ENCODE measurements at regions not wholly inside any gene's neighbourhood (a gene's known extent, or its start where the extent isn't known, plus 50 kb on each side); places are given as distances from the start of the nearest gene placed in this dataset.

DNA sequence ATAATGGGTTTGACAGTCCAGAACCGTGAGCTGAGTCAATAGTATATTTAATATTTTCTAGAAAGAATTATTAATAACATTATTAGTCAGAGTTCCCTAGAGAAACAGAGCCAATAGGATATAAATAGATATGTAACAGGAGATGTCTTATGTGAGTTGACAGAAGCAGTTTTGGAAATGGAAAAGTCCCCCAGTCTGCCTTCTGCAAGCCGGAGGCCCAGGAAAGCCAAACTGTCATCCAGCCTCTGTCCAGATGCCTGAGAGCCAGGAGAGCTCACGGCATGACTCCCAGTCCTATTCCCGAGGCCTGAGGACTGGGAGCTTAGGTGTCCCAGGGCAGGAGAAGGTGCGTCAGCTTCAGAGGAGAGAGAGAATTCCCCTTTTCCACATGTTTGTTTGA lies 286.4 kb upstream of the ADARB2 start:
- intact Hi-C loops (cut with micrococcal nuclease) = no loop called here
- Histone ChIP-seq H3K27ac (ENCODE audit: low read length) (no peak overlapping the region), H3F3A (ENCODE audit: low read length, unreplicated experiment) (no peaks in the 10 kb centered on the region), H3K4me3 (ENCODE audit: low read length) (no peak overlapping the region), H3K79me2 (ENCODE audit: low read length) (no peaks in the 10 kb centered on the region), H3K4me1 (ENCODE audit: insufficient read depth, low read length) (no peaks in the 10 kb centered on the region), H3K4me2 (ENCODE audit: low read length) (no peak overlapping the region), H3K36me3 (ENCODE audit: low read depth, low read length) (no peaks in the 10 kb centered on the region), H3K27me3 (ENCODE audit: low read length) (no peaks in the 10 kb centered on the region), H3K9me2 (replicated peaks; ENCODE audit: low read length) (no peaks in the 10 kb centered on the region), H4K20me1 (ENCODE audit: low read length) (no peaks in the 10 kb centered on the region), H3K9me3 (ENCODE audit: low read length) (no peaks in the 10 kb centered on the region), H2AFZ (ENCODE audit: low read length) (no peak overlapping the region), H3K9ac (ENCODE audit: low read length) (no peak overlapping the region)
- no TSS peak for BruUV-seq (replicated peaks)
- no peak for ATAC-seq
- ChIA-PET CTCF (no interaction called here), POLR2A (ENCODE audit: unreplicated experiment) (no interaction called here)
- TF ChIP-seq EZH2 (IDR thresholded peaks at IDR 0.05; ENCODE audit: low read length, unreplicated experiment) (no peak), EZH2phosphoT487 (IDR thresholded peaks at IDR 0.05; ENCODE audit: borderline replicate concordance, low read length) (no peak)
- TF ChIP-seq, protein P1, sequence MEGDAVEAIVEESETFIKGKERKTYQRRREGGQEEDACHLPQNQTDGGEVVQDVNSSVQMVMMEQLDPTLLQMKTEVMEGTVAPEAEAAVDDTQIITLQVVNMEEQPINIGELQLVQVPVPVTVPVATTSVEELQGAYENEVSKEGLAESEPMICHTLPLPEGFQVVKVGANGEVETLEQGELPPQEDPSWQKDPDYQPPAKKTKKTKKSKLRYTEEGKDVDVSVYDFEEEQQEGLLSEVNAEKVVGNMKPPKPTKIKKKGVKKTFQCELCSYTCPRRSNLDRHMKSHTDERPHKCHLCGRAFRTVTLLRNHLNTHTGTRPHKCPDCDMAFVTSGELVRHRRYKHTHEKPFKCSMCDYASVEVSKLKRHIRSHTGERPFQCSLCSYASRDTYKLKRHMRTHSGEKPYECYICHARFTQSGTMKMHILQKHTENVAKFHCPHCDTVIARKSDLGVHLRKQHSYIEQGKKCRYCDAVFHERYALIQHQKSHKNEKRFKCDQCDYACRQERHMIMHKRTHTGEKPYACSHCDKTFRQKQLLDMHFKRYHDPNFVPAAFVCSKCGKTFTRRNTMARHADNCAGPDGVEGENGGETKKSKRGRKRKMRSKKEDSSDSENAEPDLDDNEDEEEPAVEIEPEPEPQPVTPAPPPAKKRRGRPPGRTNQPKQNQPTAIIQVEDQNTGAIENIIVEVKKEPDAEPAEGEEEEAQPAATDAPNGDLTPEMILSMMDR (conservative IDR thresholded peaks at IDR 0.05; ENCODE audit: low read depth, low read length) = no peak
- DNase-seq = no peak

- H3K4me2 ChIP-seq (ENCODE audit: low read length) = no peak overlapping the region
- H3K9me2 ChIP-seq (replicated peaks; ENCODE audit: low read length) = no peaks in the 10 kb centered on the region
- no peaks in the 10 kb centered on the region for H3K27me3 ChIP-seq (ENCODE audit: low read length)
- no peaks in the 10 kb centered on the region for H3K9me3 ChIP-seq (ENCODE audit: low read length)
- H3K36me3 ChIP-seq (ENCODE audit: low read depth, low read length) = no peaks in the 10 kb centered on the region
- TF ChIP-seq EZH2 (IDR thresholded peaks at IDR 0.05; ENCODE audit: low read length, unreplicated experiment) = no peak
- TF ChIP-seq, protein P1 (conservative IDR thresholded peaks at IDR 0.05; ENCODE audit: low read depth, low read length) = no peak
- no peak for TF ChIP-seq EZH2phosphoT487 (IDR thresholded peaks at IDR 0.05; ENCODE audit: borderline replicate concordance, low read length)
- ATAC-seq (no peak), DNase-seq (no peak)
- H3F3A ChIP-seq (ENCODE audit: low read length, unreplicated experiment) = no peaks in the 10 kb centered on the region
- no peak overlapping the region for H3K4me3 ChIP-seq (ENCODE audit: low read length)
- CTCF ChIA-PET = no interaction called here
- H3K79me2 ChIP-seq (ENCODE audit: low read length) = no peaks in the 10 kb centered on the region
- H3K4me1 ChIP-seq (ENCODE audit: insufficient read depth, low read length) = no peaks in the 10 kb centered on the region
- POLR2A ChIA-PET (ENCODE audit: unreplicated experiment) = no interaction called here
- intact Hi-C loops (cut with micrococcal nuclease) = no loop called here
- no peak overlapping the region for H3K9ac ChIP-seq (ENCODE audit: low read length)
- BruUV-seq (replicated peaks) = no TSS peak
- H2AFZ ChIP-seq (ENCODE audit: low read length) = no peak overlapping the region
- H3K27ac ChIP-seq (ENCODE audit: low read length) = no peak overlapping the region
- no peaks in the 10 kb centered on the region for H4K20me1 ChIP-seq (ENCODE audit: low read length)
Observed at GRCh38 chr10:2022401-2022800, 285.1 kb upstream of the ADARB2 start.

GRCh38 chr10:2020836-2021235 lies 283.5 kb upstream of the ADARB2 start:
- Histone ChIP-seq H3K36me3 (ENCODE audit: low read depth, low read length) (no peaks in the 10 kb centered on the region), H3K27me3 (ENCODE audit: low read length) (no peaks in the 10 kb centered on the region), H2AFZ (ENCODE audit: low read length) (no peak overlapping the region), H3K4me1 (ENCODE audit: insufficient read depth, low read length) (no peaks in the 10 kb centered on the region), H3K4me2 (ENCODE audit: low read length) (no peak overlapping the region), H3K9ac (ENCODE audit: low read length) (no peak overlapping the region), H3K9me2 (replicated peaks; ENCODE audit: low read length) (no peaks in the 10 kb centered on the region), H4K20me1 (ENCODE audit: low read length) (no peaks in the 10 kb centered on the region), H3K4me3 (ENCODE audit: low read length) (no peak overlapping the region), H3K79me2 (ENCODE audit: low read length) (no peaks in the 10 kb centered on the region), H3K9me3 (ENCODE audit: low read length) (no peaks in the 10 kb centered on the region), H3K27ac (ENCODE audit: low read length) (no peak overlapping the region), H3F3A (ENCODE audit: low read length, unreplicated experiment) (no peaks in the 10 kb centered on the region)
- ChIA-PET POLR2A (ENCODE audit: unreplicated experiment) (no interaction called here), CTCF (no interaction called here)
- TF ChIP-seq EZH2 (IDR thresholded peaks at IDR 0.05; ENCODE audit: low read length, unreplicated experiment) (no peak), EZH2phosphoT487 (IDR thresholded peaks at IDR 0.05; ENCODE audit: borderline replicate concordance, low read length) (no peak)
- TF ChIP-seq, protein P1 (conservative IDR thresholded peaks at IDR 0.05; ENCODE audit: low read depth, low read length) = no peak
- no peak for DNase-seq
- BruUV-seq (replicated peaks) = no TSS peak
- ATAC-seq = no peak
- intact Hi-C loops (cut with micrococcal nuclease) = no loop called here

All from PC-3 (cell line).